Breast epithelium (tissue), 4 donors: ENCODE measurements at regions not wholly inside any gene's neighbourhood (a gene's known extent, or its start where the extent isn't known, plus 50 kb on each side); places are given as distances from the start of the nearest gene placed in this dataset.
"Not testable (repeated sequence)": the region's sequence is repeated elsewhere in the genome, so short reads cannot be mapped to it uniquely, and the experiment has no call there.

Experiments used
- DNase-seq, 2 donors: peaks; one replicate each; pipeline ENCODE4 v3.0.0-alpha.2; 2019; ENCODE audit warnings: low spot score in 2 of 2
- H3K27ac ChIP-seq, 2 donors: fragments of 200-600 bp; sonication (generic) in 1 of 2; one replicate each; pipeline ENCODE4 v1.5.1; 2016 to 2019; ENCODE audit warnings: mild to moderate bottlenecking in 1 of 2
- H3K27me3 ChIP-seq, 2 donors: fragments of 200-600 bp; sonication (generic) in 1 of 2; one replicate each; pipeline versions ENCODE4 v1.5.1 to v1.6.0; 2017 to 2019; ENCODE audit warnings: control low read depth in 1 of 2, mild to moderate bottlenecking in 1 of 2
- H3K36me3 ChIP-seq: fragments of 200-600 bp; one replicate; pipeline ENCODE4 v1.5.1; 2019
- H3K4me1 ChIP-seq, 2 donors: fragments of 200-600 bp; sonication (generic); one replicate each; pipeline ENCODE4 v1.5.1; 2016 to 2019; ENCODE audit warnings: control low read depth in 1 of 2
- H3K4me3 ChIP-seq, 3 donors: fragments of 200-600 bp; sonication (generic); 1 replicate in 2 of 3; 2 replicates in 1 of 3; pipeline ENCODE4 v1.5.1; 2016 to 2019; ENCODE audit warnings: mild to moderate bottlenecking in 3 of 3, moderate library complexity in 2 of 3
- H3K9me3 ChIP-seq, 2 donors: fragments of 200-600 bp; sonication (generic) in 1 of 2; one replicate each; pipeline ENCODE4 v1.5.1; 2016 to 2019; ENCODE audit warnings: control low read depth in 1 of 2
- CTCF ChIP-seq, 3 donors: fragments of 450-650 bp; IDR thresholded peaks; one replicate each; pipeline ENCODE4 v1.5.1; 2016 to 2017; ENCODE audit warnings: antibody characterized with exemption in 3 of 3, mild to moderate bottlenecking in 3 of 3, moderate library complexity in 3 of 3
- POLR2A ChIP-seq: fragments of 450-650 bp; IDR thresholded peaks from one replicate; pipeline ENCODE4 v1.6.1; 2016; ENCODE audit warnings: antibody characterized with exemption, mild to moderate bottlenecking, moderate library complexity
- POLR2AphosphoS5 ChIP-seq, 3 donors: sonication (generic); formaldehyde crosslinking; IDR thresholded peaks; one replicate each; pipeline ENCODE4 v1.6.1; 2017; ENCODE audit warnings: antibody characterized with exemption in 3 of 3
- intact Hi-C: fragments of 100-400 bp; cut with DNase I; formaldehyde crosslinking; loops from one replicate; pipeline ENCODE4 v1.15.1; 2023; ENCODE audit warnings: low total_unique reads

- no peaks in the 10 kb centered on the region for H3K27me3 ChIP-seq
- TF ChIP-seq CTCF (IDR thresholded peaks at IDR 0.05) (no peak), POLR2A (no peak), POLR2AphosphoS5 (IDR thresholded peaks at IDR 0.05) (no peak)
- no peaks in the 10 kb centered on the region for H3K4me1 ChIP-seq
- no peaks in the 10 kb centered on the region for H3K9me3 ChIP-seq
- no peak for DNase-seq
- intact Hi-C loops, result no loop called here
- no peak overlapping the region for H3K27ac ChIP-seq
- no peak overlapping the region for H3K4me3 ChIP-seq
- no peaks in the 10 kb centered on the region for H3K36me3 ChIP-seq
Observed at GRCh38 chr2:47704287-47704686, 78.7 kb upstream of the MSH6 start.

GRCh38 chr2:47699533-47700215, 83.3 kb upstream of the MSH6 start:
- Histone ChIP-seq H3K4me3 (no peak overlapping the region), H3K9me3 (no peaks in the 10 kb centered on the region), H3K27ac (no peak overlapping the region), H3K36me3 (no peaks in the 10 kb centered on the region), H3K27me3 (no peaks in the 10 kb centered on the region), H3K4me1 (no peaks in the 10 kb centered on the region)
- intact Hi-C loops, result loop anchor here (2.0 kb wide), 1 partner anchor 33 kb away; no protein-coding TSS in a partner anchor
- DNase-seq, result no peak
- TF ChIP-seq POLR2A (no peak), CTCF (IDR thresholded peaks at IDR 0.05) (no peak), POLR2AphosphoS5 (IDR thresholded peaks at IDR 0.05) (no peak)

GRCh38 chr2:47698436-47698972, 84.4 kb upstream of the MSH6 start:
- not testable (repeated sequence) for H3K4me1 ChIP-seq

GRCh38 chr2:47697681-47698435, 85.1 kb upstream of the MSH6 start:
- H3K36me3 ChIP-seq, H3K9me3 ChIP-seq, H3K4me3 ChIP-seq, H3K4me1 ChIP-seq, H3K27ac ChIP-seq, DNase-seq, H3K27me3 ChIP-seq: not testable (repeated sequence)
- intact Hi-C loops, result loop anchor here (2.0 kb wide), 1 partner anchor 31 kb away; no protein-coding TSS in a partner anchor

More at GRCh38 chr2:47698436-47698972, 84.4 kb upstream of the MSH6 start:
- intact Hi-C loops, result loop anchor here (2.0 kb wide), 1 partner anchor 32 kb away; no protein-coding TSS in a partner anchor
- H3K9me3 ChIP-seq, H3K27me3 ChIP-seq, H3K4me3 ChIP-seq, H3K27ac ChIP-seq, DNase-seq, H3K36me3 ChIP-seq: not testable (repeated sequence)

GRCh38 chr2:47697000-47697601, 85.8 kb upstream of the MSH6 start:
- DNase-seq, result no peak
- Histone ChIP-seq H3K4me1 (no peaks in the 10 kb centered on the region), H3K27me3 (no peaks in the 10 kb centered on the region), H3K9me3 (no peaks in the 10 kb centered on the region), H3K27ac (no peak overlapping the region), H3K36me3 (no peaks in the 10 kb centered on the region), H3K4me3 (no peak overlapping the region)
- TF ChIP-seq POLR2AphosphoS5 (IDR thresholded peaks at IDR 0.05) (no peak), CTCF (IDR thresholded peaks at IDR 0.05) (no peak), POLR2A (no peak)
- intact Hi-C loops, result no loop called here

GRCh38 chr2:47696478-47696831, 86.5 kb upstream of the MSH6 start:
- Histone ChIP-seq H3K27ac (no peak overlapping the region), H3K27me3 (no peaks in the 10 kb centered on the region), H3K36me3 (no peaks in the 10 kb centered on the region)

More at GRCh38 chr2:47696478-47696831, 86.5 kb upstream of the MSH6 start:
- no peak for TF ChIP-seq POLR2A
- no peak for TF ChIP-seq CTCF (IDR thresholded peaks at IDR 0.05)
- no peak for TF ChIP-seq POLR2AphosphoS5 (IDR thresholded peaks at IDR 0.05)
- Histone ChIP-seq H3K4me1 (no peaks in the 10 kb centered on the region), H3K9me3 (no peaks in the 10 kb centered on the region), H3K4me3 (no peak overlapping the region)
- DNase-seq, result no peak
- intact Hi-C loops, result no loop called here
